Neural progenitor cell (in vitro differentiated cells): ENCODE measurements at regions not wholly inside any gene's neighbourhood (a gene's known extent, or its start where the extent isn't known, plus 50 kb on each side); places are given as distances from the start of the nearest gene placed in this dataset.

Experiments
- DNase-seq: peaks from one replicate; pipeline ENCODE4 v3.0.0-alpha.2; 2016; ENCODE audit warnings: low spot score
- H2AFZ ChIP-seq: fragments of 200-600 bp; sonication (generic); replicated peaks from 2 replicates; pipeline ENCODE4 v1.6.1; 2016; ENCODE audit warnings: antibody characterized with exemption
- H3F3A ChIP-seq: fragments of 200-600 bp; sonication (generic); 2 replicates; pipeline ENCODE4 v1.6.1; 2016; ENCODE audit warnings: antibody characterized with exemption, low read depth
- H3K27ac ChIP-seq: fragments of 200-600 bp; sonication (generic); 2 replicates; pipeline ENCODE4 v1.5.1; 2016; ENCODE audit warnings: mild to moderate bottlenecking
- H3K27me3 ChIP-seq: fragments of 200-600 bp; sonication (generic); 2 replicates; pipeline ENCODE4 v1.6.1; 2016; ENCODE audit warnings: mild to moderate bottlenecking, moderate library complexity
- H3K36me3 ChIP-seq: fragments of 200-600 bp; sonication (generic); 2 replicates; pipeline ENCODE4 v1.5.1; 2016
- H3K4me1 ChIP-seq: fragments of 200-600 bp; sonication (generic); 2 replicates; pipeline ENCODE4 v1.6.1; 2016; ENCODE audit warnings: mixed run types
- H3K4me2 ChIP-seq: fragments of 200-600 bp; sonication (generic); 2 replicates; pipeline ENCODE4 v1.6.1; 2016
- H3K4me3 ChIP-seq: fragments of 200-600 bp; sonication (generic); 2 replicates; pipeline ENCODE4 v1.5.1; 2016
- H3K79me2 ChIP-seq: fragments of 200-600 bp; sonication (generic); 2 replicates; pipeline ENCODE4 v1.6.1; 2016; ENCODE audit warnings: low read depth
- H3K9ac ChIP-seq: fragments of 200-600 bp; sonication (generic); 2 replicates; pipeline ENCODE4 v1.6.1; 2016
- H3K9me3 ChIP-seq: fragments of 200-600 bp; sonication (generic); 2 replicates; pipeline ENCODE4 v1.5.1; 2016; ENCODE audit warnings: low read depth
- H4K20me1 ChIP-seq: fragments of 200-600 bp; sonication (generic); 2 replicates; pipeline ENCODE4 v1.6.1; 2016; ENCODE audit warnings: low read depth
- H3K27ac Mint-ChIP-seq: 3 replicates; pipeline ENCODE4 v1.8.0; 2021; ENCODE audit warnings: mixed read lengths
- H3K27me3 Mint-ChIP-seq: 2 replicates; pipeline ENCODE4 v1.8.0; 2022; ENCODE audit warnings: low read depth, mild to moderate bottlenecking, inconsistent platforms, moderate library complexity, mixed read lengths; ENCODE audit not compliant: insufficient read depth
- H3K36me3 Mint-ChIP-seq: 3 replicates; pipeline ENCODE4 v1.8.0; 2021; ENCODE audit warnings: mixed read lengths
- H3K4me1 Mint-ChIP-seq: 3 replicates; pipeline ENCODE4 v1.8.0; 2021; ENCODE audit warnings: mixed read lengths
- H3K4me3 Mint-ChIP-seq: 3 replicates; pipeline ENCODE4 v1.8.0; 2021; ENCODE audit warnings: mild to moderate bottlenecking, moderate library complexity, mixed read lengths
- H3K9me3 Mint-ChIP-seq: 3 replicates; pipeline ENCODE4 v1.8.0; 2020; ENCODE audit warnings: mixed read lengths
- CTCF ChIP-seq: fragments of 200-600 bp; sonication (generic); IDR thresholded peaks from 2 replicates; pipeline ENCODE4 v1.5.1; 2017; ENCODE audit warnings: antibody characterized with exemption, mild to moderate bottlenecking
- EZH2 ChIP-seq: fragments of 200-600 bp; sonication (generic); IDR thresholded peaks from 2 replicates; pipeline ENCODE4 v1.6.1; 2017; ENCODE audit warnings: antibody characterized with exemption, mild to moderate bottlenecking, moderate library complexity
- EZH2phosphoT487 ChIP-seq: fragments of 200-600 bp; sonication (generic); IDR thresholded peaks from 2 replicates; pipeline ENCODE4 v1.6.1; 2017; ENCODE audit warnings: antibody characterized with exemption

GRCh38 chr13:102928941-102929675 is 83.3 kb downstream of the ERCC5 start:
- peak overlapping the region; percentile 42 for H2AFZ ChIP-seq
- no peaks in the 10 kb centered on the region for H3K4me1 ChIP-seq
- Mint-ChIP-seq H3K4me3 (no peak overlapping the region), H3K9me3 (peaks cover 11% of the 10 kb centered on the region), H3K4me1 (peaks cover 3% of the 10 kb centered on the region), H3K27me3 (peaks cover 2% of the 10 kb centered on the region), H3K27ac (no peak overlapping the region), H3K36me3 (no peaks in the 10 kb centered on the region)
- H3F3A ChIP-seq = no peaks in the 10 kb centered on the region
- no peak overlapping the region for H3K4me3 ChIP-seq
- H3K9ac ChIP-seq = no peak overlapping the region
- TF ChIP-seq EZH2 (no peak), CTCF (no peak), EZH2phosphoT487 (no peak)
- H3K9me3 ChIP-seq = no peaks in the 10 kb centered on the region
- no peaks in the 10 kb centered on the region for H3K79me2 ChIP-seq
- no peaks in the 10 kb centered on the region for H3K36me3 ChIP-seq
- no peaks in the 10 kb centered on the region for H4K20me1 ChIP-seq
- H3K27me3 ChIP-seq = no peaks in the 10 kb centered on the region
- DNase-seq = no peak
- H3K4me2 ChIP-seq = no peak overlapping the region
- no peak overlapping the region for H3K27ac ChIP-seq
